CD4-positive, CD25-positive, alpha-beta regulatory T cell (primary cell): ENCODE measurements at regions not wholly inside any gene's neighbourhood (a gene's known extent, or its start where the extent isn't known, plus 50 kb on each side); places are given as distances from the start of the nearest gene placed in this dataset.

Experiments used
- ATAC-seq, 2 donors: fragments of 150-1000 bp; cut with Tn5 transposase; one replicate each; pipeline ENCODE4 v1.10.0; 2021; ENCODE audit warnings: low read depth in 2 of 2, moderate number of reproducible peaks in 2 of 2, moderate library complexity in 1 of 2
- DNase-seq, 3 donors: peaks; one replicate each; pipeline versions ENCODE4 v3.0.0 to v3.0.0-alpha.2; 2012 to 2022; ENCODE audit warnings: mixed read lengths in 1 of 3
- H3K27ac ChIP-seq: one replicate; pipeline ENCODE4 v1.7.0; 2013; ENCODE audit warnings: mild to moderate bottlenecking, low read length; ENCODE audit not compliant: insufficient read depth, poor library complexity, severe bottlenecking
- H3K27me3 ChIP-seq: one replicate; pipeline ENCODE4 v1.7.0; 2013; ENCODE audit warnings: low read length; ENCODE audit not compliant: control insufficient read depth, insufficient read depth
- H3K36me3 ChIP-seq: one replicate; pipeline ENCODE4 v1.7.0; 2013; ENCODE audit warnings: mild to moderate bottlenecking, low read length, moderate library complexity; ENCODE audit not compliant: control insufficient read depth, insufficient read depth
- H3K4me1 ChIP-seq: 2 replicates; pipeline ENCODE4 v1.7.0; 2013; ENCODE audit warnings: mild to moderate bottlenecking, low read length; ENCODE audit not compliant: insufficient read depth, control insufficient read depth, poor library complexity, severe bottlenecking
- H3K4me3 ChIP-seq: one replicate; pipeline ENCODE4 v1.7.0; 2013; ENCODE audit warnings: low read depth, mild to moderate bottlenecking, low read length, moderate library complexity
- H3K9me3 ChIP-seq, 2 experiments: 1 replicate in 1 of 2; 2 replicates in 1 of 2; pipeline ENCODE4 v1.7.0; 2013; ENCODE audit warnings: low read length in 2 of 2, mild to moderate bottlenecking in 1 of 2, moderate library complexity in 1 of 2; ENCODE audit not compliant: control insufficient read depth in 2 of 2
- H3K27ac Mint-ChIP-seq, 3 donors: one replicate each; pipeline ENCODE4 v1.8.0; 2020 to 2022; ENCODE audit warnings: mild to moderate bottlenecking in 3 of 3, mixed read lengths in 3 of 3, moderate library complexity in 2 of 3
- H3K27me3 Mint-ChIP-seq: one replicate; pipeline ENCODE4 v1.8.0; 2022; ENCODE audit warnings: mild to moderate bottlenecking, mixed read lengths
- H3K36me3 Mint-ChIP-seq: one replicate; pipeline ENCODE4 v1.8.0; 2020; ENCODE audit warnings: mixed read lengths
- H3K4me1 Mint-ChIP-seq, 4 donors: one replicate each; pipeline ENCODE4 v1.8.0; 2020 to 2022; ENCODE audit warnings: mixed read lengths in 4 of 4, mild to moderate bottlenecking in 1 of 4
- H3K4me3 Mint-ChIP-seq, 4 donors: one replicate each; pipeline ENCODE4 v1.8.0; 2020 to 2022; ENCODE audit warnings: mild to moderate bottlenecking in 4 of 4, mixed read lengths in 4 of 4, moderate library complexity in 3 of 4
- H3K9me3 Mint-ChIP-seq, 7 donors: one replicate each; pipeline ENCODE4 v1.8.0; 2020 to 2022; ENCODE audit warnings: mixed read lengths in 7 of 7, mild to moderate bottlenecking in 3 of 7, moderate library complexity in 2 of 7

DNA sequence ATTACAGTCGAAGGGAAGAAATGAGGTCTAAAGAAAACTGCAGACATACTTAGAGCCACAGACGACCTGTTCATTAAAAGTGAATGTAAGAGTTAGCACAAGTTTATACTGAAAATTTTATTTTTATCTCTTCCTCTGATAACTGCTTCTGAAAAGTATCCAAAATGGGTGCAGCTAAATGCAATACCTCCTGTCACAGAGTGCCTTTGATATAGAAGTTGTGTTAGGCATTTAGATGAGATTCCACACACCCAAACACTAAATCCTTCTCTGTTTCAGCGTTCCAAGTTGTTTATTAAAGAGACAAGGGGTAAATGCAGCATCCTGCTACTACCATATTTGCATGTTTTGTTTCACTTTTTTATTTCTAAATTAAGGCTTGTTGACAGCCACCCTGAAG, 214.7 kb upstream of the TSHZ2 start:
- Histone ChIP-seq H3K27ac (no peak overlapping the region), H3K9me3 (no peaks in the 10 kb centered on the region), H3K4me3 (no peak overlapping the region), H3K4me1 (no peaks in the 10 kb centered on the region), H3K27me3 (no peaks in the 10 kb centered on the region), H3K36me3 (no peaks in the 10 kb centered on the region)
- no peak for ATAC-seq
- Mint-ChIP-seq H3K27ac (no peak overlapping the region), H3K4me1 (no peaks in the 10 kb centered on the region), H3K9me3 (no peaks in the 10 kb centered on the region), H3K27me3 (no peaks in the 10 kb centered on the region), H3K36me3 (no peaks in the 10 kb centered on the region), H3K4me3 (no peak overlapping the region)
- DNase-seq, result no peak

DNA sequence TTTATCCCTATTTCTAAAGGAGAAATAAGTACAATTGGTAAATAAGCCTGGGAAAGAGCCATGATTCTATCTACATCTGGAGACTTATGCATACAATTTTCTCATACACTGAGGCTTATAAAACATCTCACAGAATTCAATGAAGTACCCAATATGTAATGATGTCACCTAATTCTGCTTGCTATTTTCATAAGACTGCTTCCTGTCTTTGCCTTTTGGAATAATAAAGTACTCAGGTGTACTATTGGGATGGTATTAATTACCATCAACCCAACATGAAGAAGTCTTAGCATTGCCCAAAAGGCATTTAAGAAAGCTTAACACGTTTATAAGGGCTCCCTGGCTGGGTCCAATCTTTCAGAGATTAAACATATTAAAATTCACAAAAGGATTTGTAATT, 216.4 kb upstream of the TSHZ2 start:
- Histone ChIP-seq H3K27ac (no peak overlapping the region), H3K36me3 (no peaks in the 10 kb centered on the region), H3K9me3 (no peaks in the 10 kb centered on the region), H3K4me1 (no peaks in the 10 kb centered on the region), H3K4me3 (no peak overlapping the region), H3K27me3 (no peaks in the 10 kb centered on the region)
- H3K27me3 Mint-ChIP-seq, result no peaks in the 10 kb centered on the region
- DNase-seq (no peak), ATAC-seq (no peak)
- H3K27ac Mint-ChIP-seq, result no peak overlapping the region
- H3K36me3 Mint-ChIP-seq, result no peaks in the 10 kb centered on the region
- H3K9me3 Mint-ChIP-seq, result no peaks in the 10 kb centered on the region
- H3K4me1 Mint-ChIP-seq, result no peaks in the 10 kb centered on the region
- H3K4me3 Mint-ChIP-seq, result no peak overlapping the region

DNA sequence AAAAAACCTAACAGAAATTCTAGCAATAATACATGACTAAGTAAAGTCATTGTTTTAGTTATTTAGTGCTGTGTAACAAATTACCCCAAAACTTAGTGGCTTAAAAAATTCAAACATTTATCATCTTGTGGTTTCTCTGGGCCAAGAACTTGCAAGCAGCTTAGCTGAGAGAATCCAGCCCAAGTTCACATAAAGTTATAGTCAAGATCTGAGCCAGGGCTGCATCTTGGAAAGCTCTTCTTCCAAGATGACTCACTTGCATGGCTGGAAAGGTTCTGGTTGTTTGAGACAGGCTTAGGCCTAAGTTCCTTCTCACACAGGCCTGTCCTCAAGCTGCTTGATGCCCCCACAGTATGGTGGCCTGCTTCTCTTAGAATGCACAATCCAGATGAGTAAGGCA, 217.8 kb upstream of the TSHZ2 start:
- Mint-ChIP-seq H3K4me3 (no peak overlapping the region), H3K27ac (no peak overlapping the region), H3K27me3 (no peaks in the 10 kb centered on the region), H3K4me1 (no peaks in the 10 kb centered on the region), H3K9me3 (no peaks in the 10 kb centered on the region), H3K36me3 (no peaks in the 10 kb centered on the region)
- H3K9me3 ChIP-seq, result no peaks in the 10 kb centered on the region
- H3K27ac ChIP-seq, result no peak overlapping the region
- H3K4me1 ChIP-seq, result no peaks in the 10 kb centered on the region
- H3K36me3 ChIP-seq, result no peaks in the 10 kb centered on the region
- no peak overlapping the region for H3K4me3 ChIP-seq
- no peaks in the 10 kb centered on the region for H3K27me3 ChIP-seq
- no peak for ATAC-seq
- no peak for DNase-seq

DNA sequence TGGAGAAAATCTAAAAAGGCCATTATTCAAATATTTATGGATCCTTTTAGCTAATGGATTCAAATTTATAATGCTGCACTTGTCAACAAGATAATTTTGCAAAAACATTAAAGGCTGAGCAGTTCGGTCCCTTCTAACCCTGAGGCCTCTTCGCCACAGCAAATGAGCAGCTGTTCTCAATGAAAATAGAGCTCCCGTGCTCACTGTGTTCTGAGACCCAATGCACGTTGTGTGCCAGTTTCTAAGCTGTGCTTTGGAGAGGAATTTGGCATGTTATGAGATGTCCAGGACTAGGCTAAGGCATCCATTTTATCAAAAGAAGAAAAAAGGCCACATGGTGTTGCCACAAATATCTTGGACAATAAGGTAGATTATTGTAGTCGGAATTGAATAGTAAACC, 220.1 kb upstream of the TSHZ2 start:
- Mint-ChIP-seq H3K27me3 (no peaks in the 10 kb centered on the region), H3K4me1 (no peaks in the 10 kb centered on the region), H3K27ac (no peak overlapping the region), H3K9me3 (no peaks in the 10 kb centered on the region), H3K4me3 (no peak overlapping the region), H3K36me3 (no peaks in the 10 kb centered on the region)
- Histone ChIP-seq H3K4me1 (no peaks in the 10 kb centered on the region), H3K9me3 (no peaks in the 10 kb centered on the region), H3K27me3 (no peaks in the 10 kb centered on the region), H3K36me3 (no peaks in the 10 kb centered on the region), H3K4me3 (no peak overlapping the region), H3K27ac (no peak overlapping the region)
- DNase-seq, result no peak
- no peak for ATAC-seq

DNA sequence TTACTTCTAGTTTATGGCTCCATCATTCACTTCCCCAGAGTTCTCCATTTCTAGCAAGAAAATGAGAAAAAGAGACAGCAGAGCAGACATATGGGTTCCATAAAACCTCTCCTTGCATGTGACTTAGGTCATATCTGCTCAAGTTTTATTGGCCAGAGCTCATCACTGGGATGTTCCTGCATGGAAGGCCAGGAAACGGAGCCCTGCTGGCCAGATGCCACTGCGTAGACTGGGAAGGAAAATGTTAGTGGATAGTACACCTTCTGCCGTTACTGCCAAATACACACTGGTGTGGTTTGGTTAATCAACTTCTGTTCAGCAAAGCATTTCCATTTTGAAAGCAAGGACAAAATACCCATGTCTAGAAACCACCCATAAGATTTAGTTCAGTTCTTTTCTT, 220.6 kb upstream of the TSHZ2 start:
- Histone ChIP-seq H3K4me1 (no peaks in the 10 kb centered on the region), H3K36me3 (no peaks in the 10 kb centered on the region), H3K27me3 (no peaks in the 10 kb centered on the region), H3K27ac (no peak overlapping the region), H3K4me3 (no peak overlapping the region), H3K9me3 (no peaks in the 10 kb centered on the region)
- H3K9me3 Mint-ChIP-seq, result no peaks in the 10 kb centered on the region
- no peak overlapping the region for H3K4me3 Mint-ChIP-seq
- DNase-seq (no peak), ATAC-seq (no peak)
- H3K27ac Mint-ChIP-seq, result no peak overlapping the region
- H3K4me1 Mint-ChIP-seq, result no peaks in the 10 kb centered on the region
- no peaks in the 10 kb centered on the region for H3K27me3 Mint-ChIP-seq
- no peaks in the 10 kb centered on the region for H3K36me3 Mint-ChIP-seq

DNA sequence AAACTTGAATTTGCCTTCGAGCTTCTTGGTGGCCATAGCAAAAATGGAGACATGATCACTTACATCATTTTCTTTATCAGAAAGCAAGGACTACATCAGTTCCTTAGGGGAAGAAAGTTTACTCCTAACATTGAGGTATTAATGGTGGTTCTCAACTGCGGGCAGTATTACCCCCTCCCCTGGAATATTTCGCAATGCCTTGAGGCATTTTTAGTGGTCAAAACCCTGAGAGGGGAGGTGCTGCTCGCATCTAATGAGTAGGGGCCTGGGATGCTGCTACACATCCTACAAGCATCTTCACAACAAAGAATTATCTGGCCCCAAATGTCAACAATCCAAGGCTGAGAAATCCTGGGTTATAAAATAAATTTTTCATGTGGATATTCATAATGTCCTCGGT, 222.2 kb upstream of the TSHZ2 start:
- no peak overlapping the region for H3K27ac Mint-ChIP-seq
- no peak overlapping the region for H3K4me3 Mint-ChIP-seq
- H3K27me3 ChIP-seq, result no peaks in the 10 kb centered on the region
- H3K27ac ChIP-seq, result no peak overlapping the region
- H3K9me3 ChIP-seq, result no peaks in the 10 kb centered on the region
- DNase-seq, result no peak
- no peaks in the 10 kb centered on the region for H3K36me3 Mint-ChIP-seq
- no peak for ATAC-seq
- no peaks in the 10 kb centered on the region for H3K27me3 Mint-ChIP-seq
- no peaks in the 10 kb centered on the region for H3K36me3 ChIP-seq
- no peaks in the 10 kb centered on the region for H3K4me1 ChIP-seq
- no peak overlapping the region for H3K4me3 ChIP-seq
- no peaks in the 10 kb centered on the region for H3K9me3 Mint-ChIP-seq
- H3K4me1 Mint-ChIP-seq, result no peaks in the 10 kb centered on the region

GRCh38 chr20:52748990-52749389, 223.2 kb upstream of the TSHZ2 start:
- Mint-ChIP-seq H3K27ac (no peak overlapping the region), H3K36me3 (no peaks in the 10 kb centered on the region), H3K4me1 (no peaks in the 10 kb centered on the region), H3K27me3 (no peaks in the 10 kb centered on the region), H3K9me3 (no peaks in the 10 kb centered on the region), H3K4me3 (no peak overlapping the region)
- Histone ChIP-seq H3K4me1 (no peaks in the 10 kb centered on the region), H3K27me3 (no peaks in the 10 kb centered on the region), H3K36me3 (no peaks in the 10 kb centered on the region), H3K27ac (no peak overlapping the region), H3K4me3 (no peak overlapping the region), H3K9me3 (no peaks in the 10 kb centered on the region)
- DNase-seq (no peak), ATAC-seq (no peak)

DNA sequence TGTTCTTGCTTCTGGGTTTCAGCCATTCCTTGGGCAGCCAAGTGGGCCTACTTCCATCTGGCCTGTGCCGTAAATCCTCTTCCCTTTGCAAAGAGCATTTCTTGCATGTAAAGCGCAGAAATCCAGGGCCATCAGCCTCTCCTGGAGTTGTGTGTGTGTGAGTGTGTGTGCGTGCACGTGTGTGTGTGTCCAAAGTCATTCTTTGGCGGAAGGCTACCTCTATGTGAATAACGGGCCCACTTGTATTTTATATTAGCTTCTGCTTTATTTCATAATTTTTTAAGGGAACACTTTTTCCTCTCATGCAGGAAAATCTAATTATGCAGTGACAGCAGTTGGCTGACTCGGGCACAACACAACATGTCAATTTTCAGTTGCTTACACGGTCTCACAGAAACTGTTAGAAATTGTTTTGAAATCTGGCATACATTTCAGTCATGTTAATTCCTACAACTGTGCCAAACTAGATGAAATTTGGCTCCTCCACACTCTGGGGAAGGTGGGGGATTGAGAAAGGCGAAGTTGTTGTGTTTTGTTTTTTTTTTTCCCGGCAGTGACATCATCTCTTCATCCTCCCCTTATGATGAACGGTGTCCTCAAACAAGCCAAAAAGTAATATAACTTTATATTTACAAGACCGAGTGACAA, 223.7 kb upstream of the TSHZ2 start:
- no peaks in the 10 kb centered on the region for H3K36me3 Mint-ChIP-seq
- H3K9me3 Mint-ChIP-seq, result no peaks in the 10 kb centered on the region
- ATAC-seq, result no peak

More for the DNA sequence above, 223.7 kb upstream of the TSHZ2 start:
- no peaks in the 10 kb centered on the region for H3K4me1 ChIP-seq
- no peaks in the 10 kb centered on the region for H3K36me3 ChIP-seq
- no peak overlapping the region for H3K27ac ChIP-seq
- H3K4me3 ChIP-seq, result no peak overlapping the region
- H3K9me3 ChIP-seq, result no peaks in the 10 kb centered on the region
- Mint-ChIP-seq H3K27ac (no peak overlapping the region), H3K4me1 (no peaks in the 10 kb centered on the region), H3K27me3 (no peaks in the 10 kb centered on the region), H3K4me3 (no peak overlapping the region)
- peaks cover 3% of the 10 kb centered on the region for H3K27me3 ChIP-seq
- no peak for DNase-seq
